Smooth muscle cell (in vitro differentiated cells): ENCODE measurements at regions not wholly inside any gene's neighbourhood (a gene's known extent, or its start where the extent isn't known, plus 50 kb on each side); places are given as distances from the start of the nearest gene placed in this dataset.

Source experiments
- DNase-seq: peaks from one replicate; lab custom pipeline; 2025; ENCODE audit not compliant: unreplicated experiment; lab: John Stamatoyannopoulos, UW
- H2AFZ ChIP-seq: fragments of 200-600 bp; sonication (generic); 2 replicates; pipeline ENCODE4 v1.6.0; 2016; ENCODE audit warnings: antibody characterized with exemption, low read depth, mild to moderate bottlenecking
- H3F3A ChIP-seq: fragments of 200-600 bp; sonication (generic); 2 replicates; pipeline ENCODE4 v1.6.0; 2017; ENCODE audit warnings: antibody characterized with exemption, low read depth
- H3K27ac ChIP-seq: fragments of 200-600 bp; sonication (generic); 2 replicates; pipeline ENCODE4 v1.5.1; 2016; ENCODE audit warnings: low read depth, mild to moderate bottlenecking
- H3K27me3 ChIP-seq: fragments of 200-600 bp; sonication (generic); 2 replicates; pipeline ENCODE4 v1.6.1; 2016; ENCODE audit warnings: low read depth, mild to moderate bottlenecking
- H3K36me3 ChIP-seq: fragments of 200-600 bp; sonication (generic); 2 replicates; pipeline ENCODE4 v1.5.1; 2016; ENCODE audit warnings: low read depth
- H3K4me1 ChIP-seq: fragments of 200-600 bp; sonication (generic); 2 replicates; pipeline ENCODE4 v1.5.1; 2016; ENCODE audit warnings: low read depth
- H3K4me2 ChIP-seq: fragments of 200-600 bp; sonication (generic); 2 replicates; pipeline ENCODE4 v1.6.0; 2016; ENCODE audit warnings: mild to moderate bottlenecking
- H3K4me3 ChIP-seq: fragments of 200-600 bp; sonication (generic); 2 replicates; pipeline ENCODE4 v1.5.1; 2016; ENCODE audit warnings: mild to moderate bottlenecking
- H3K79me2 ChIP-seq: fragments of 200-600 bp; sonication (generic); 2 replicates; pipeline ENCODE4 v1.6.0; 2016; ENCODE audit warnings: low read depth, mild to moderate bottlenecking
- H3K9ac ChIP-seq: fragments of 200-600 bp; sonication (generic); 2 replicates; pipeline ENCODE4 v1.6.0; 2016; ENCODE audit warnings: low read depth
- H3K9me3 ChIP-seq: fragments of 200-600 bp; sonication (generic); replicated peaks from 2 replicates; pipeline ENCODE4 v1.5.1; 2016; ENCODE audit warnings: low read depth
- H4K20me1 ChIP-seq: fragments of 200-600 bp; sonication (generic); 2 replicates; pipeline ENCODE4 v1.6.0; 2016; ENCODE audit warnings: low read depth
- CTCF ChIP-seq: fragments of 200-600 bp; sonication (generic); IDR thresholded peaks from 2 replicates; pipeline ENCODE4 v1.5.1; 2017; ENCODE audit warnings: borderline replicate concordance, mild to moderate bottlenecking, antibody characterized with exemption; ENCODE audit not compliant: insufficient read depth, poor library complexity, severe bottlenecking
- WGBS: methylation state at CpG from one replicate; pipeline ENCODE4 v1.1.7; 2016; ENCODE audit warnings: low lambda C conversion rate; 5-methylcytosine and 5-hydroxymethylcytosine counted together

GRCh38 chr1:216887032-216887431 lies 163.8 kb upstream of the ESRRG start:
- no peak overlapping the region for H3K27ac ChIP-seq
- H3K4me3 ChIP-seq: no peak overlapping the region
- peaks cover 4% of the 10 kb centered on the region for H3K27me3 ChIP-seq
- H3K79me2 ChIP-seq: no peaks in the 10 kb centered on the region
- peak overlapping the region; percentile 3 for H3K4me2 ChIP-seq
- no peak overlapping the region for H2AFZ ChIP-seq
- no peaks in the 10 kb centered on the region for H3K36me3 ChIP-seq
- 66% methylated on average over 4 of the region's 4 CpGs for WGBS
- DNase-seq: no peak
- H3K9me3 ChIP-seq: no peaks in the 10 kb centered on the region
- H3K4me1 ChIP-seq: no peaks in the 10 kb centered on the region
- H3K9ac ChIP-seq: no peak overlapping the region
- H3F3A ChIP-seq: no peaks in the 10 kb centered on the region
- no peak for TF ChIP-seq CTCF
- no peaks in the 10 kb centered on the region for H4K20me1 ChIP-seq

GRCh38 chr1:216884614-216885229 lies 161.5 kb upstream of the ESRRG start:
- no peak overlapping the region for H3K4me3 ChIP-seq
- WGBS: 91% methylated on average over 2 of the region's 2 CpGs
- H2AFZ ChIP-seq: peak overlapping the region; percentile 44
- no peak overlapping the region for H3K27ac ChIP-seq
- no peak overlapping the region for H3K4me2 ChIP-seq
- H3K36me3 ChIP-seq: no peaks in the 10 kb centered on the region
- H3K79me2 ChIP-seq: no peaks in the 10 kb centered on the region
- H3K9ac ChIP-seq: no peak overlapping the region
- H3F3A ChIP-seq: no peaks in the 10 kb centered on the region
- TF ChIP-seq CTCF: no peak
- H3K4me1 ChIP-seq: no peaks in the 10 kb centered on the region
- no peaks in the 10 kb centered on the region for H3K9me3 ChIP-seq
- no peak for DNase-seq
- H3K27me3 ChIP-seq: peaks cover 4% of the 10 kb centered on the region
- H4K20me1 ChIP-seq: no peaks in the 10 kb centered on the region

GRCh38 chr1:216883518-216883917 lies 160.3 kb upstream of the ESRRG start:
- DNase-seq: no peak
- no peak for TF ChIP-seq CTCF
- Histone ChIP-seq H3K4me3 (no peak overlapping the region), H3K4me2 (no peak overlapping the region), H3K36me3 (no peaks in the 10 kb centered on the region), H3K9me3 (no peaks in the 10 kb centered on the region), H3K9ac (no peak overlapping the region), H3K27me3 (peaks cover 1% of the 10 kb centered on the region), H3K4me1 (no peaks in the 10 kb centered on the region), H3K27ac (no peak overlapping the region), H2AFZ (no peak overlapping the region), H3K79me2 (no peaks in the 10 kb centered on the region), H4K20me1 (no peaks in the 10 kb centered on the region), H3F3A (no peaks in the 10 kb centered on the region)
- 95% methylated on average over 2 of the region's 2 CpGs for WGBS

GRCh38 chr1:216881695-216882094 lies 158.5 kb upstream of the ESRRG start:
- 93% methylated on average over 2 of the region's 2 CpGs for WGBS
- no peak overlapping the region for H3K4me3 ChIP-seq
- H3K4me2 ChIP-seq: no peak overlapping the region
- no peak overlapping the region for H3K27ac ChIP-seq
- no peaks in the 10 kb centered on the region for H3K4me1 ChIP-seq
- no peaks in the 10 kb centered on the region for H4K20me1 ChIP-seq
- no peak for DNase-seq
- no peaks in the 10 kb centered on the region for H3K79me2 ChIP-seq
- no peak overlapping the region for H2AFZ ChIP-seq
- H3K27me3 ChIP-seq: no peaks in the 10 kb centered on the region
- no peaks in the 10 kb centered on the region for H3F3A ChIP-seq
- H3K36me3 ChIP-seq: no peaks in the 10 kb centered on the region
- no peak for TF ChIP-seq CTCF
- H3K9ac ChIP-seq: no peak overlapping the region
- no peaks in the 10 kb centered on the region for H3K9me3 ChIP-seq
